Heart right ventricle (tissue), 16 donors: ENCODE measurements at regions not wholly inside any gene's neighbourhood (a gene's known extent, or its start where the extent isn't known, plus 50 kb on each side); places are given as distances from the start of the nearest gene placed in this dataset.
A peak's percentile ranks its signal among the peaks of the same experiment; 100 is the strongest.

Experiments
- ATAC-seq, 8 donors: fragments of 200-7000 bp; cut with Tn5 transposase; one replicate each; pipeline ENCODE4 v1.9.1; 2020; ENCODE audit warnings: mild to moderate bottlenecking in 8 of 8, moderate library complexity in 8 of 8, moderate number of reproducible peaks in 1 of 8
- DNase-seq, 2 donors: peaks; one replicate each; pipeline ENCODE4 v3.0.0-alpha.2; 2020
- H3K27ac ChIP-seq, 10 donors: fragments of 200-600 bp; sonication (generic) in 2 of 10; one replicate each; pipeline versions ENCODE4 v1.5.0 to v1.8.0; 2020 to 2022; ENCODE audit warnings: mild to moderate bottlenecking in 3 of 10
- H3K27me3 ChIP-seq, 7 donors: fragments of 200-600 bp; one replicate each; pipeline ENCODE4 v1.8.0; 2021 to 2022; ENCODE audit warnings: mild to moderate bottlenecking in 2 of 7
- H3K36me3 ChIP-seq, 9 donors: fragments of 200-600 bp; sonication (generic) in 1 of 9; one replicate each; pipeline versions ENCODE4 v1.5.0 to v1.8.0; 2020 to 2022; ENCODE audit warnings: mild to moderate bottlenecking in 2 of 9
- H3K4me1 ChIP-seq, 9 donors: fragments of 200-600 bp; sonication (generic) in 1 of 9; one replicate each; pipeline versions ENCODE4 v1.5.0 to v1.8.0; 2020 to 2022; ENCODE audit warnings: mild to moderate bottlenecking in 4 of 9
- H3K4me3 ChIP-seq, 10 donors: fragments of 200-600 bp; sonication (generic) in 2 of 10; one replicate each; pipeline versions ENCODE4 v1.5.0 to v1.8.0; 2020 to 2022; ENCODE audit warnings: mild to moderate bottlenecking in 7 of 10, moderate library complexity in 2 of 10
- H3K9me3 ChIP-seq, 11 donors: fragments of 200-600 bp in 10 of 11; sonication (generic) in 2 of 11; one replicate each; pipeline versions ENCODE4 v1.5.0 to v1.8.0; 2013 to 2022; ENCODE audit warnings: mild to moderate bottlenecking in 2 of 11, control low read depth in 1 of 11, moderate library complexity in 1 of 11
- CTCF ChIP-seq, 9 donors: fragments of 200-600 bp; sonication (generic) in 2 of 9; IDR thresholded peaks; one replicate each; pipeline versions ENCODE4 v1.5.0 to v1.8.0; 2021 to 2022; ENCODE audit warnings: antibody characterized with exemption in 9 of 9, mild to moderate bottlenecking in 5 of 9, moderate library complexity in 1 of 9
- WGBS, 2 donors: extraction: QIAGEN DNeasy Blood & Tissue Kit; methylation state at CpG; one replicate each; pipeline ENCODE4 v1.1.7; 2013; ENCODE audit warnings: inconsistent platforms in 1 of 2; 5-methylcytosine and 5-hydroxymethylcytosine counted together
- intact Hi-C, 10 donors: fragments of 100-400 bp; cut with DNase I; formaldehyde crosslinking; loops; one replicate each; pipeline versions ENCODE4 v1.11.1 to v1.14.2; 2022
- donor health status: Arrhythmogenic right ventricular cardiomyopathy.
- donor health status: ischemic (EF 13 %, LVEDD 7.1; RV severe dilation, severe dysfunction).
- donor health status: healthy with polysubstance abuse.
- donor health status: DM: no; HTN: yes; CAD: no.
- donor health status: DM: no; HTN: no; CAD: no.
- donor health status: ischemic (EF 25% LVEDD 6.9; RV normal size, moderate dysfunction).
- donor health status: ischemic (EF 25% LVEDD 5.7; RV mildly dilated, moderate dysfunction).
- donor health status: healthy.
- donor health status: DM: yes; HTN: yes; CAD: no.
- donor health status: Ischemic cardiomyopathy.
- donor health status: ischemic (EF 35%, LVEDD 5.7; RV mildly dilated, moderate dysfunction).
- donor health status: nonischemic (EF 11% LVEDD 7.7; RV severe dilation, severe dysfunction).
- donor health status: DM: yes; HTN: yes; CAD: no.
- donor health status: PGD.
- donor health status: ischemic (EF 29% LVEDD 5.4; RV normal size, mild dysfunction).
- donor health status: nonischemic (EF 23%, LVEDD 6.1; RV moderate dilation, normal function).

- H3K9me3 ChIP-seq, result no peaks in the 10 kb centered on the region
- H3K36me3 ChIP-seq, result no peaks in the 10 kb centered on the region
- ATAC-seq, result no peak
- no peaks in the 10 kb centered on the region for H3K27me3 ChIP-seq
- no peak overlapping the region for H3K27ac ChIP-seq
- DNase-seq, result no peak
- no peak overlapping the region for H3K4me3 ChIP-seq
- no peaks in the 10 kb centered on the region for H3K4me1 ChIP-seq
- no peak for TF ChIP-seq CTCF (IDR thresholded peaks at IDR 0.05)
- intact Hi-C loops, result no loop called here
These were observed 145.6 kb upstream of the CALCR start for GRCh38 chr7:93720106-93720505.

GRCh38 chr7:93719546-93719945 lies 145.0 kb upstream of the CALCR start:
- no peak for TF ChIP-seq CTCF (IDR thresholded peaks at IDR 0.05)
- peaks cover 0 to under 1% (median 0%) of the 10 kb centered on the region in 9 donors for H3K4me1 ChIP-seq
- H3K4me3 ChIP-seq, result no peak overlapping the region
- no peaks in the 10 kb centered on the region for H3K36me3 ChIP-seq
- ATAC-seq, result no peak
- no peak for DNase-seq
- no peak overlapping the region for H3K27ac ChIP-seq
- 62 to 66% methylated on average over 1 of the region's 1 CpG for WGBS, 2 donors
- no peaks in the 10 kb centered on the region for H3K27me3 ChIP-seq
- H3K9me3 ChIP-seq, result no peaks in the 10 kb centered on the region
- intact Hi-C loops, result no loop called here

GRCh38 chr7:93717217-93717900 lies 142.8 kb upstream of the CALCR start:
- Histone ChIP-seq H3K27ac (no peak overlapping the region), H3K4me3 (no peak overlapping the region), H3K4me1 (peaks cover 0 to 23% (median 7%) of the 10 kb centered on the region in 9 donors), H3K36me3 (no peaks in the 10 kb centered on the region), H3K27me3 (no peaks in the 10 kb centered on the region), H3K9me3 (no peaks in the 10 kb centered on the region)
- no peak for TF ChIP-seq CTCF (IDR thresholded peaks at IDR 0.05)
- no peak for DNase-seq
- no peak for ATAC-seq
- WGBS, 2 donors, result 84 to 98% methylated on average over 1 of the region's 1 CpG
- intact Hi-C loops, result no loop called here

GRCh38 chr7:93715234-93715633 lies 140.7 kb upstream of the CALCR start:
- peak in 1 of 8 donors; percentile 34 for ATAC-seq
- TF ChIP-seq CTCF (IDR thresholded peaks at IDR 0.05), result peak in 8 of 9 donors; percentile 14 to 64 (median 44)

More at GRCh38 chr7:93715234-93715633, 140.7 kb upstream of the CALCR start:
- H3K4me1 ChIP-seq, result peaks cover 0 to 24% (median 7%) of the 10 kb centered on the region in 9 donors
- no peak overlapping the region for H3K27ac ChIP-seq
- H3K27me3 ChIP-seq, result no peaks in the 10 kb centered on the region
- peak; percentile 22 to 36 for DNase-seq
- no peaks in the 10 kb centered on the region for H3K9me3 ChIP-seq
- intact Hi-C loops, result no loop called here
- no peak overlapping the region for H3K4me3 ChIP-seq
- 49 to 50% methylated on average over 6 of the region's 6 CpGs for WGBS, 2 donors
- no peaks in the 10 kb centered on the region for H3K36me3 ChIP-seq
